HepG2 (cell line): ENCODE measurements at regions not wholly inside any gene's neighbourhood (a gene's known extent, or its start where the extent isn't known, plus 50 kb on each side); places are given as distances from the start of the nearest gene placed in this dataset.

ENCODE experiments used
- ATAC-seq: fragments of 200-7000 bp; cut with Tn5 transposase; 3 replicates; pipeline ENCODE4 v1.9.1; 2020; ENCODE audit warnings: mild to moderate bottlenecking, moderate library complexity
- BruUV-seq: library from RNA; stranded (reverse); fragments of 400-500 nt; replicated peaks from 2 replicates; lab custom pipeline; 2021; lab: Mats Ljungman, UMichigan
- CTCF ChIA-PET: fragments of 300-600 bp; formaldehyde crosslinking; extraction: SDS; loops from one replicate; lab custom pipeline; 2021; ENCODE audit warnings: low total read pairs, inconsistent platforms, low intra/inter-chr PET ratio; lab: Yijun Ruan, JAX
- POLR2A ChIA-PET: fragments of 350-600 bp; sonication (Branson Sonifier 250); formaldehyde crosslinking; loops from one replicate; lab custom pipeline; 2020; ENCODE audit warnings: antibody characterized with exemption, inconsistent platforms; lab: Yijun Ruan, JAX
- DNase-seq: peaks from one replicate; pipeline ENCODE4 v3.0.0-alpha.2; 2015; ENCODE audit warnings: low spot score
- FAIRE-seq: peaks from 3 replicates; lab custom pipeline; 2011; peaks lifted over from hg19 to GRCh38; lab: Jason Lieb, UNC
- H2AFZ ChIP-seq: one replicate; pipeline ENCODE4 v1.6.1; 2011; ENCODE audit warnings: low read length, inconsistent platforms
- H3K27ac ChIP-seq: fragments of 300-600 bp; 3 replicates; pipeline ENCODE4 v1.8.0; 2011; ENCODE audit warnings: mixed run types, mild to moderate bottlenecking, mixed read lengths, low read length, inconsistent platforms; ENCODE audit not compliant: insufficient read depth; ENCODE audit errors: extremely low read length
- H3K27me3 ChIP-seq, 2 experiments: fragments of 200-600 bp in 1 of 2; 2 replicates in 1 of 2; 3 replicates in 1 of 2; pipeline versions ENCODE4 v1.6.0 to v1.8.0; 2011; ENCODE audit warnings: low read length in 2 of 2, mild to moderate bottlenecking in 2 of 2, moderate library complexity in 2 of 2, inconsistent platforms in 1 of 2; ENCODE audit not compliant: insufficient read depth in 2 of 2, control insufficient read depth in 1 of 2
- H3K36me3 ChIP-seq, 2 experiments: fragments of 200-600 bp in 1 of 2; replicated peaks in 1 of 2; 2 replicates in 1 of 2; 3 replicates in 1 of 2; pipeline versions ENCODE4 v1.5.1 to v1.8.0; 2011; ENCODE audit warnings: low read length in 2 of 2, inconsistent platforms in 1 of 2; ENCODE audit not compliant: insufficient read depth in 2 of 2, control insufficient read depth in 1 of 2
- H3K4me1 ChIP-seq: 2 replicates; pipeline ENCODE4 v1.5.1; 2012; ENCODE audit warnings: low read length, inconsistent platforms; ENCODE audit not compliant: insufficient read depth
- H3K4me2 ChIP-seq: 2 replicates; pipeline ENCODE4 v1.6.0; 2011; ENCODE audit warnings: low read depth, low read length, inconsistent platforms
- H3K4me3 ChIP-seq, 3 experiments: fragments of 200-600 bp in 1 of 3; sonication (generic), shearing (Covaris generic) in 1 of 3; replicated peaks in 1 of 3; 2 replicates each; pipeline ENCODE4 v1.5.1; 2011 to 2016; ENCODE audit warnings: low read length in 3 of 3, inconsistent platforms in 2 of 3, low read depth in 2 of 3, mild to moderate bottlenecking in 2 of 3, control low read depth in 1 of 3, mixed read lengths in 1 of 3; ENCODE audit not compliant: insufficient read depth in 1 of 3
- H3K79me2 ChIP-seq: one replicate; pipeline ENCODE4 v1.6.1; 2011; ENCODE audit warnings: low read length, inconsistent platforms; ENCODE audit not compliant: insufficient read depth
- H3K9ac ChIP-seq: 2 replicates; pipeline ENCODE4 v1.6.0; 2011; ENCODE audit warnings: mild to moderate bottlenecking, low read depth, low read length, inconsistent platforms; ENCODE audit not compliant: insufficient read depth
- H3K9me3 ChIP-seq: 2 replicates; pipeline ENCODE4 v1.5.1; 2012; ENCODE audit warnings: mild to moderate bottlenecking, low read length
- H4K20me1 ChIP-seq: 2 replicates; pipeline ENCODE4 v1.6.0; 2011; ENCODE audit warnings: inconsistent platforms, mild to moderate bottlenecking, low read length, moderate library complexity; ENCODE audit not compliant: insufficient read depth
- AHR ChIP-seq: IDR thresholded peaks from 2 replicates; pipeline ENCODE4 v1.6.1; 2018; ENCODE audit warnings: missing genetic modification reagents, missing compliant biosample characterization
- NR1H2 ChIP-seq: sonication (generic); formaldehyde crosslinking; IDR thresholded peaks from 2 replicates; pipeline ENCODE4 v1.8.1; 2022; ENCODE audit warnings: low read depth, missing genetic modification reagents, borderline replicate concordance
- SP4 ChIP-seq: sonication (generic); formaldehyde crosslinking; IDR thresholded peaks from 2 replicates; pipeline ENCODE4 v1.8.1; 2023; ENCODE audit warnings: mild to moderate bottlenecking, missing genetic modification reagents
- YEATS2 ChIP-seq: sonication (generic); formaldehyde crosslinking; IDR thresholded peaks from 2 replicates; pipeline ENCODE4 v1.4.0; 2020; ENCODE audit warnings: missing genetic modification reagents, borderline replicate concordance
- ZNF24 ChIP-seq: fragments of 450-650 bp; IDR thresholded peaks from 2 replicates; pipeline ENCODE4 v1.6.1; 2017; ENCODE audit warnings: antibody characterized with exemption, mild to moderate bottlenecking
- ZNF484 ChIP-seq: sonication (generic); formaldehyde crosslinking; IDR thresholded peaks from 2 replicates; pipeline ENCODE4 v1.5.1; 2020; ENCODE audit warnings: mild to moderate bottlenecking, low read depth, missing genetic modification reagents, borderline replicate concordance
- ZNF781 ChIP-seq: sonication (generic); formaldehyde crosslinking; IDR thresholded peaks from 2 replicates; pipeline ENCODE4 v1.5.1; 2020; ENCODE audit warnings: borderline replicate concordance, mild to moderate bottlenecking, missing genetic modification reagents; ENCODE audit errors: not compliant biosample characterization
- ZSCAN30 ChIP-seq: sonication (generic); formaldehyde crosslinking; IDR thresholded peaks from 2 replicates; pipeline ENCODE4 v1.5.0; 2020; ENCODE audit warnings: mild to moderate bottlenecking, missing genetic modification reagents
- WGBS: methylation state at CpG from one replicate; pipeline ENCODE4 v1.1.6; 2017; ENCODE audit warnings: low lambda C conversion rate; 5-methylcytosine and 5-hydroxymethylcytosine counted together
- in situ Hi-C: cut with HindIII; loops from 2 replicates; pipeline ENCODE4 v1.10.0; 2017; ENCODE audit warnings: low pct_unique_long_range_greater_than_20kb; ENCODE audit not compliant: extremely low pct_ligation_motif_present
- intact Hi-C: fragments of 100-400 bp; cut with micrococcal nuclease; formaldehyde crosslinking; loops from one replicate; pipeline ENCODE4 v1.10.0; 2022; ENCODE audit not compliant: unreplicated experiment
- TF ChIP-seq, protein P1 (sequence below): sonication (generic); formaldehyde crosslinking; IDR thresholded peaks from 2 replicates; pipeline ENCODE4 v1.4.0; 2020; ENCODE audit warnings: missing genetic modification reagents
- TF ChIP-seq, protein P2 (sequence below): sonication (generic); formaldehyde crosslinking; conservative IDR thresholded peaks from 2 replicates; pipeline ENCODE4 v1.8.1; 2023; ENCODE audit warnings: missing genetic modification reagents
- TF ChIP-seq, protein P3 (sequence below): sonication (generic); formaldehyde crosslinking; IDR thresholded peaks from 2 replicates; pipeline ENCODE4 v1.8.0; 2022; ENCODE audit warnings: mild to moderate bottlenecking, missing genetic modification reagents, borderline replicate concordance

DNA sequence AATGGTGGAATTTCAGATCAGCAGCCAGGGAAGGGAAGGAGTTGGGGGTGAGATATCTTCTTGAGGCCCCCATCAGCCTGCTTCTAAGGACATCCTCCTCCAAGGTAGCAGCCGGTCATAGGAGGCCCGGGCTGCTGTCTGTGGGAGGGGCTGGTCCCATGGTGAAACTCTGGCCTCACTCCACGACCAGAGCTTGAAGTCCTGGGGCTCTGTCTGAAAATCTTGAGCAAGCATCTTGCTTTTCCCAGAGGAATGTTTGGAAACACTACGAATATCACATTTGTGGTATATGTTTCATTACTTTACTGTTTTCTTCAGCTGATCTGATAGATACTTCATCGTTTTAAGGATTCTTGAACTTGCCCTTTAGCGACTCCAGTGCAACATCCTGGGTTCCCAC is 103.7 kb downstream of the CTAGE1 start:
- whole genome bisulfite sequencing = 29% methylated on average over 5 of the region's 6 CpGs

DNA sequence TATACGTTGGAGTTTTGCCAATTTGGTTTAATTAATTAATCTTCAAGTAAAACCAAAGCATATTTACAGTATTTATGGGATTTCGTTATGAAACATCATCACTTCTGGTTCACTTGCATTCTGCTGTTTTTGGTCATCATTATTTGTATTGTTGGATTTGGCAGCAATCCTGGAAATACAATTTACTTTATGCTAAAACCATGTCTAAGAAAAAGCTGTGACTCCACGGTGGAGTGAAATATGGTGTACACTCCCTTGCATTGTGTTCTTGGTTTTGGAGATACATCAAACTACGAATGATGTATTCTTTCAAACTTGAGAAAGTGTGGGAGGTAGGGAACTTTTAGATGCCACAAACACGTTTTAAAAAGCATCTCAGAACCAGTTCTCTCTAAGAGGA is 106.4 kb downstream of the CTAGE1 start:
- Histone ChIP-seq H2AFZ (no peak overlapping the region), H3K4me1 (no peaks in the 10 kb centered on the region), H4K20me1 (no peaks in the 10 kb centered on the region), H3K79me2 (no peaks in the 10 kb centered on the region), H3K27me3 (no peaks in the 10 kb centered on the region; a peak in 1 of 5 replicates), H3K4me2 (no peak overlapping the region), H3K36me3 (no peaks in the 10 kb centered on the region), H3K27ac (no peak overlapping the region), H3K9me3 (no peaks in the 10 kb centered on the region), H3K4me3 (no peak overlapping the region), H3K9ac (no peak overlapping the region)
- POLR2A ChIA-PET = no interaction called here
- BruUV-seq = no TSS peak
- intact Hi-C loops = no loop called here
- no peak for FAIRE-seq
- CTCF ChIA-PET = no interaction called here
- no peak for ATAC-seq
- DNase-seq = no peak
- in situ Hi-C loops = no loop called here
- 2% methylated on average over 5 of the region's 5 CpGs for WGBS
- TF ChIP-seq, protein P1, sequence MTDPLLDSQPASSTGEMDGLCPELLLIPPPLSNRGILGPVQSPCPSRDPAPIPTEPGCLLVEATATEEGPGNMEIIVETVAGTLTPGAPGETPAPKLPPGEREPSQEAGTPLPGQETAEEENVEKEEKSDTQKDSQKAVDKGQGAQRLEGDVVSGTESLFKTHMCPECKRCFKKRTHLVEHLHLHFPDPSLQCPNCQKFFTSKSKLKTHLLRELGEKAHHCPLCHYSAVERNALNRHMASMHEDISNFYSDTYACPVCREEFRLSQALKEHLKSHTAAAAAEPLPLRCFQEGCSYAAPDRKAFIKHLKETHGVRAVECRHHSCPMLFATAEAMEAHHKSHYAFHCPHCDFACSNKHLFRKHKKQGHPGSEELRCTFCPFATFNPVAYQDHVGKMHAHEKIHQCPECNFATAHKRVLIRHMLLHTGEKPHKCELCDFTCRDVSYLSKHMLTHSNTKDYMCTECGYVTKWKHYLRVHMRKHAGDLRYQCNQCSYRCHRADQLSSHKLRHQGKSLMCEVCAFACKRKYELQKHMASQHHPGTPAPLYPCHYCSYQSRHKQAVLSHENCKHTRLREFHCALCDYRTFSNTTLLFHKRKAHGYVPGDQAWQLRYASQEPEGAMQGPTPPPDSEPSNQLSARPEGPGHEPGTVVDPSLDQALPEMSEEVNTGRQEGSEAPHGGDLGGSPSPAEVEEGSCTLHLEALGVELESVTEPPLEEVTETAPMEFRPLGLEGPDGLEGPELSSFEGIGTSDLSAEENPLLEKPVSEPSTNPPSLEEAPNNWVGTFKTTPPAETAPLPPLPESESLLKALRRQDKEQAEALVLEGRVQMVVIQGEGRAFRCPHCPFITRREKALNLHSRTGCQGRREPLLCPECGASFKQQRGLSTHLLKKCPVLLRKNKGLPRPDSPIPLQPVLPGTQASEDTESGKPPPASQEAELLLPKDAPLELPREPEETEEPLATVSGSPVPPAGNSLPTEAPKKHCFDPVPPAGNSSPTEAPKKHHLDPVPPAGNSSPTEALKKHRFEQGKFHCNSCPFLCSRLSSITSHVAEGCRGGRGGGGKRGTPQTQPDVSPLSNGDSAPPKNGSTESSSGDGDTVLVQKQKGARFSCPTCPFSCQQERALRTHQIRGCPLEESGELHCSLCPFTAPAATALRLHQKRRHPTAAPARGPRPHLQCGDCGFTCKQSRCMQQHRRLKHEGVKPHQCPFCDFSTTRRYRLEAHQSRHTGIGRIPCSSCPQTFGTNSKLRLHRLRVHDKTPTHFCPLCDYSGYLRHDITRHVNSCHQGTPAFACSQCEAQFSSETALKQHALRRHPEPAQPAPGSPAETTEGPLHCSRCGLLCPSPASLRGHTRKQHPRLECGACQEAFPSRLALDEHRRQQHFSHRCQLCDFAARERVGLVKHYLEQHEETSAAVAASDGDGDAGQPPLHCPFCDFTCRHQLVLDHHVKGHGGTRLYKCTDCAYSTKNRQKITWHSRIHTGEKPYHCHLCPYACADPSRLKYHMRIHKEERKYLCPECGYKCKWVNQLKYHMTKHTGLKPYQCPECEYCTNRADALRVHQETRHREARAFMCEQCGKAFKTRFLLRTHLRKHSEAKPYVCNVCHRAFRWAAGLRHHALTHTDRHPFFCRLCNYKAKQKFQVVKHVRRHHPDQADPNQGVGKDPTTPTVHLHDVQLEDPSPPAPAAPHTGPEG (CRISPR knock-in tag) = no peak
- TF ChIP-seq ZSCAN30 (CRISPR knock-in tag) = no peak
- TF ChIP-seq ZNF484 = no peak
- TF ChIP-seq YEATS2 = no peak
- TF ChIP-seq, protein P2, sequence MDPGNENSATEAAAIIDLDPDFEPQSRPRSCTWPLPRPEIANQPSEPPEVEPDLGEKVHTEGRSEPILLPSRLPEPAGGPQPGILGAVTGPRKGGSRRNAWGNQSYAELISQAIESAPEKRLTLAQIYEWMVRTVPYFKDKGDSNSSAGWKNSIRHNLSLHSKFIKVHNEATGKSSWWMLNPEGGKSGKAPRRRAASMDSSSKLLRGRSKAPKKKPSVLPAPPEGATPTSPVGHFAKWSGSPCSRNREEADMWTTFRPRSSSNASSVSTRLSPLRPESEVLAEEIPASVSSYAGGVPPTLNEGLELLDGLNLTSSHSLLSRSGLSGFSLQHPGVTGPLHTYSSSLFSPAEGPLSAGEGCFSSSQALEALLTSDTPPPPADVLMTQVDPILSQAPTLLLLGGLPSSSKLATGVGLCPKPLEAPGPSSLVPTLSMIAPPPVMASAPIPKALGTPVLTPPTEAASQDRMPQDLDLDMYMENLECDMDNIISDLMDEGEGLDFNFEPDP (CRISPR knock-in tag) = no peak
- no peak for TF ChIP-seq SP4 (CRISPR knock-in tag)

More for the DNA sequence above, 103.7 kb downstream of the CTAGE1 start:
- Histone ChIP-seq H3K9ac (no peak overlapping the region), H3K9me3 (no peaks in the 10 kb centered on the region), H3K36me3 (no peaks in the 10 kb centered on the region), H3K4me1 (no peaks in the 10 kb centered on the region), H3K79me2 (no peaks in the 10 kb centered on the region), H3K4me2 (no peak overlapping the region), H3K27ac (no peak overlapping the region), H3K4me3 (no peak overlapping the region), H3K27me3 (no peaks in the 10 kb centered on the region; a peak in 2 of 5 replicates), H2AFZ (no peak overlapping the region), H4K20me1 (no peaks in the 10 kb centered on the region)
- FAIRE-seq (no peak), ATAC-seq (no peak), DNase-seq (no peak)
- BruUV-seq = no TSS peak
- ChIA-PET CTCF (no interaction called here), POLR2A (no interaction called here)
- TF ChIP-seq ZNF781 (CRISPR knock-in tag) (no peak), ZNF24 (no peak), AHR (CRISPR knock-in tag) (no peak), NR1H2 (no peak)
- TF ChIP-seq, protein P3, sequence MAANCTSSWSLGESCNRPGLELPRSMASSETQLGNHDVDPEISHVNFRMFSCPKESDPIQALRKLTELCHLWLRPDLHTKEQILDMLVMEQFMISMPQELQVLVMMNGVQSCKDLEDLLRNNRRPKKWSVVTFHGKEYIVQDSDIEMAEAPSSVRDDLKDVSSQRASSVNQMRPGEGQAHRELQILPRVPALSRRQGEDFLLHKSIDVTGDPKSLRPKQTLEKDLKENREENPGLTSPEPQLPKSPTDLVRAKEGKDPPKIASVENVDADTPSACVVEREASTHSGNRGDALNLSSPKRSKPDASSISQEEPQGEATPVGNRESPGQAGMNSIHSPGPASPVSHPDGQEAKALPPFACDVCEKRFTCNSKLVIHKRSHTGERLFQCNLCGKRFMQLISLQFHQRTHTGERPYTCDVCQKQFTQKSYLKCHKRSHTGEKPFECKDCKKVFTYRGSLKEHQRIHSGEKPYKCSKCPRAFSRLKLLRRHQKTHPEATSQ (CRISPR knock-in tag) = no peak
- intact Hi-C loops (no loop called here), in situ Hi-C loops (no loop called here)
